ENCODE measurements at regions not wholly inside any gene's neighbourhood (a gene's known extent, or its start where the extent isn't known, plus 50 kb on each side); places are given as distances from the start of the nearest gene placed in this dataset.

DNA sequence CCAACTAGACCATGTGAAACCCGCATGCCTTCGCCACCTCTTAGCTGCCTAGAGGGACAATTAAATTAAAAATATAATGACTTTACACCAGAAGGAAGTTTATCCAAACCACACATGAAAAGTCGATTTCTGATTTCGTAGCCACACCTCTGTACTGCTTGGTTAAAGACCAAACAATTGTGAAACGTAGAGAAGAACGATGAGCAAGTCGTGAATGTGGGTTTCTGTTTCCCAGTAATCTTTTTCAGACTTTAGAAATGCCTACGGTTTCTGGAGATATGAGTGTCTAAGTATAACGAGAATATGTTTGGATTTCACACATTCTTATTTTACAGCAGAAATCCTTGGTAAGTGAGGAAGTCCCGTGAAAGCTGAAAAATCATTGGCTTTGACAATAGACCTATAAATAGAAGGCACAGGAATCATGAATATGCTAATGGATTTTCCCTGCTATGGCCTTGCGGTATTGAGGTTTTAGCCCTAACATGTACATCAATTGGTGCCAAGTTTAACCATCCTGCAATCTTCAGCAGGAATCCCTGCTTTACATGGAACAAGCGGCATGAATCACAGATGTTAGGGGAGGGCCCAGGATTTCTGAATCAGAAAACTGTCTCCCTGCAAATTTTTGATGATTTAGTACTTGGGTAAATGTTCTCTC is 105.6 kb downstream of the TTC32 start:
- H4K8ac ChIP-seq (replicated peaks; ENCODE audit: insufficient read length, low read depth, low read length) = no peak overlapping the region
- no peak overlapping the region for H3T11ph ChIP-seq (ENCODE audit: low read length)
- no peak overlapping the region for H2BK12ac ChIP-seq (ENCODE audit: insufficient read length, low read depth, low read length)
- no peaks in the 10 kb centered on the region for H4K20me1 ChIP-seq (ENCODE audit: control insufficient read depth, insufficient read depth, insufficient read length)
- TF ChIP-seq, protein P1, sequence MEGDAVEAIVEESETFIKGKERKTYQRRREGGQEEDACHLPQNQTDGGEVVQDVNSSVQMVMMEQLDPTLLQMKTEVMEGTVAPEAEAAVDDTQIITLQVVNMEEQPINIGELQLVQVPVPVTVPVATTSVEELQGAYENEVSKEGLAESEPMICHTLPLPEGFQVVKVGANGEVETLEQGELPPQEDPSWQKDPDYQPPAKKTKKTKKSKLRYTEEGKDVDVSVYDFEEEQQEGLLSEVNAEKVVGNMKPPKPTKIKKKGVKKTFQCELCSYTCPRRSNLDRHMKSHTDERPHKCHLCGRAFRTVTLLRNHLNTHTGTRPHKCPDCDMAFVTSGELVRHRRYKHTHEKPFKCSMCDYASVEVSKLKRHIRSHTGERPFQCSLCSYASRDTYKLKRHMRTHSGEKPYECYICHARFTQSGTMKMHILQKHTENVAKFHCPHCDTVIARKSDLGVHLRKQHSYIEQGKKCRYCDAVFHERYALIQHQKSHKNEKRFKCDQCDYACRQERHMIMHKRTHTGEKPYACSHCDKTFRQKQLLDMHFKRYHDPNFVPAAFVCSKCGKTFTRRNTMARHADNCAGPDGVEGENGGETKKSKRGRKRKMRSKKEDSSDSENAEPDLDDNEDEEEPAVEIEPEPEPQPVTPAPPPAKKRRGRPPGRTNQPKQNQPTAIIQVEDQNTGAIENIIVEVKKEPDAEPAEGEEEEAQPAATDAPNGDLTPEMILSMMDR (conservative IDR thresholded peaks at IDR 0.05) = no peak
- Mint-ChIP-seq H3K27me3 (ENCODE audit: low read depth) (peaks cover 5% of the 10 kb centered on the region), H3K36me3 (ENCODE audit: insufficient read depth in 1 of 3, low read depth in 3 of 3) (no peaks in the 10 kb centered on the region), H3K9me3 (no peaks in the 10 kb centered on the region), H3K4me3 (no peak overlapping the region), H3K4me1 (peaks cover 0 to 6% of the 10 kb centered on the region in 2 experiments; a peak in 3 of 4 replicates), H3K27ac (no peak overlapping the region; a peak in 1 of 7 replicates)
- H3K27ac ChIP-seq (ENCODE audit: insufficient read length, low read depth, low read length) = no peak overlapping the region
- H2BK20ac ChIP-seq (ENCODE audit: low read depth, low read length, poor library complexity, severe bottlenecking) = no peak overlapping the region
- H2BK5ac ChIP-seq (ENCODE audit: insufficient read length, low read length) = no peak overlapping the region
- H3K4me2 ChIP-seq (ENCODE audit: insufficient read depth, insufficient read length, low read length) = no peak overlapping the region
- no peak overlapping the region for H3K14ac ChIP-seq (ENCODE audit: insufficient read depth, low read length)
- no CpG with 5 or more reads among the region's 12 CpGs for WGBS (ENCODE audit: extremely low coverage, insufficient read length, low lambda C conversion rate)
- H3K9ac ChIP-seq (ENCODE audit: extremely low read depth, insufficient read length, low read length) = no peak overlapping the region
- no peaks in the 10 kb centered on the region for H3K27me3 ChIP-seq (ENCODE audit: insufficient read depth, low read length)
- no peak overlapping the region for H3K56ac ChIP-seq (ENCODE audit: insufficient read length, low read depth, low read length)
- H2AK5ac ChIP-seq (ENCODE audit: insufficient read length, low read length) = no peak overlapping the region
- H4K5ac ChIP-seq (ENCODE audit: insufficient read length, low read depth, low read length) = no peak overlapping the region
- H2AFZ ChIP-seq (ENCODE audit: low read length) = no peak overlapping the region
- no peak overlapping the region for H3K23ac ChIP-seq (ENCODE audit: insufficient read length, low read depth, low read length)
- H3K23me2 ChIP-seq (ENCODE audit: insufficient read length, low read depth, low read length, poor library complexity, severe bottlenecking) = no peaks in the 10 kb centered on the region
- no peak for DNase-seq
- no peak overlapping the region for H2BK15ac ChIP-seq (ENCODE audit: low read depth, low read length)
- no peak overlapping the region for H4K91ac ChIP-seq (ENCODE audit: insufficient read length, low read depth, low read length)
- no peak overlapping the region for H3K18ac ChIP-seq (ENCODE audit: insufficient read length, low read depth, low read length)
- no peaks in the 10 kb centered on the region for H3K79me1 ChIP-seq (ENCODE audit: insufficient read depth, low read depth, low read length, poor library complexity, severe bottlenecking)
- no peaks in the 10 kb centered on the region for H3K79me2 ChIP-seq (ENCODE audit: insufficient read depth, low read length)
- H2BK120ac ChIP-seq (ENCODE audit: low read depth, low read length, poor library complexity, severe bottlenecking) = no peak overlapping the region
- H3K4ac ChIP-seq (ENCODE audit: low read depth, low read length) = no peak overlapping the region
- H3K9me3 ChIP-seq (ENCODE audit: control insufficient read depth, low read depth, low read length) = no peaks in the 10 kb centered on the region
- H3K4me1 ChIP-seq (ENCODE audit: insufficient read depth, low read length) = no peaks in the 10 kb centered on the region

Measured in H9 (cell line).